ENCODE measurements at regions not wholly inside any gene's neighbourhood (a gene's known extent, or its start where the extent isn't known, plus 50 kb on each side); places are given as distances from the start of the nearest gene placed in this dataset.

DNA sequence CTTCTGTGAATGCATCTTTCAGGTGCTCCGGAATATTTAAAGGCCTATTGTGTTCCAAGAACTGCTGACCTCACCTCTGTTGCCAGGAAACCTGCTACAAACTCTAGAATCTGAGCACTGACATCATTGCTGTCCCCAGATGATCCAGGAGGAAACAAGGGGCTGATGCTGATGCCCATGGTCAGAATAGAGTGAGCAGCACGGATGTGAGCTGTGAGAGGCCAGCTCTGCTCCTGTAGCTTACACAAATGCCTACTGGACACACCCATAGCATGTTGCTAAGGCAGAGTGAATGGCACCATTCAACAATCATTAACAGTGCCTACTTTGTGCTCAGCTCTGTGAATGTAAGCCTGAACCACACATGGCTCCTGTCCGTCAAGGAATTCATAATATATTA, 276.7 kb upstream of the API5 start:
- Histone ChIP-seq H3K4me3 (ENCODE audit: low read depth in 1 of 3, low read length in 3 of 3) (no peak overlapping the region), H3K4me1 (ENCODE audit: control insufficient read depth in 3 of 3, insufficient read depth in 2 of 3, low read depth in 1 of 3, low read length in 2 of 3) (no peaks in the 10 kb centered on the region), H3K36me3 (ENCODE audit: control insufficient read depth in 3 of 3, insufficient read depth in 2 of 3, low read depth in 1 of 3, low read length in 3 of 3) (no peaks in the 10 kb centered on the region), H3K27me3 (ENCODE audit: control insufficient read depth in 3 of 3, insufficient read depth in 3 of 3, low read length in 3 of 3) (no peaks in the 10 kb centered on the region), H3K27ac (ENCODE audit: low read depth in 1 of 3, low read length in 2 of 3) (no peak overlapping the region), H3K9me3 (ENCODE audit: control insufficient read depth in 2 of 2, insufficient read depth in 1 of 2, low read depth in 1 of 2, low read length in 1 of 2) (no peaks in the 10 kb centered on the region)
- 25 to 52% (median 28%) methylated on average over 3 of the region's 3 CpGs for WGBS, 3 donors
- DNase-seq = peak in 1 of 2 donors; percentile 2
- no peak for FAIRE-seq

- FAIRE-seq = no peak
- Histone ChIP-seq H3K27me3 (ENCODE audit: control insufficient read depth in 3 of 3, insufficient read depth in 3 of 3, low read length in 3 of 3) (no peaks in the 10 kb centered on the region), H3K4me1 (ENCODE audit: control insufficient read depth in 3 of 3, insufficient read depth in 2 of 3, low read depth in 1 of 3, low read length in 2 of 3) (no peaks in the 10 kb centered on the region), H3K27ac (ENCODE audit: low read depth in 1 of 3, low read length in 2 of 3) (no peak overlapping the region), H3K9me3 (ENCODE audit: control insufficient read depth in 2 of 2, insufficient read depth in 1 of 2, low read depth in 1 of 2, low read length in 1 of 2) (no peaks in the 10 kb centered on the region), H3K4me3 (ENCODE audit: low read depth in 1 of 3, low read length in 3 of 3) (no peak overlapping the region), H3K36me3 (ENCODE audit: control insufficient read depth in 3 of 3, insufficient read depth in 2 of 3, low read depth in 1 of 3, low read length in 3 of 3) (no peaks in the 10 kb centered on the region)
- 28 to 57% (median 38%) methylated on average over 2 of the region's 2 CpGs for WGBS, 3 donors
- DNase-seq = no peak
These were observed 258.0 kb upstream of the API5 start for GRCh38 chr11:43053638-43054412.

DNA sequence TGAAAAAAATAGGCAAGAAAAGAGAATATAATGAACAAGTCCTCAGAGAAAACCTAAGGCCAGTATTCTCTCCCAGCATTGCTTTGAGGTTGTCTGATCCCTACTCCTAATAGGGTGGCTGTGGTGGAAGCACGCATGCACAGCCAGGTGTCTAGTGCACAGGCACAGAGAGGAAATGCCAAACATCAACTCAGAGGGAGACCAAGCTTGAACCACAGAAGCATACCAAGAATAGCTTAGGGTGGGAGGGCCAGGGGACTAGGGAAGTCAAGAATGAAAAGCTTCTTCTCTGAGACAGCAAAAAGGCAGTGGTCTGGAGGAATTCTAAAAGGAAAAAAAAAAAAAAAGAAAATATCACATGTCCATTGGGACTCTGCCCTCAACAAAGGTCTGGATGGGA, 244.1 kb upstream of the API5 start:
- Histone ChIP-seq H3K27me3 (ENCODE audit: control insufficient read depth in 3 of 3, insufficient read depth in 3 of 3, low read length in 3 of 3) (no peaks in the 10 kb centered on the region), H3K9me3 (ENCODE audit: control insufficient read depth in 2 of 2, insufficient read depth in 1 of 2, low read depth in 1 of 2, low read length in 1 of 2) (no peaks in the 10 kb centered on the region), H3K4me1 (ENCODE audit: control insufficient read depth in 3 of 3, insufficient read depth in 2 of 3, low read depth in 1 of 3, low read length in 2 of 3) (no peaks in the 10 kb centered on the region), H3K27ac (ENCODE audit: low read depth in 1 of 3, low read length in 2 of 3) (no peak overlapping the region), H3K36me3 (ENCODE audit: control insufficient read depth in 3 of 3, insufficient read depth in 2 of 3, low read depth in 1 of 3, low read length in 3 of 3) (no peaks in the 10 kb centered on the region), H3K4me3 (ENCODE audit: low read depth in 1 of 3, low read length in 3 of 3) (no peak overlapping the region)
- FAIRE-seq (no peak), DNase-seq (no peak)
- 74 to 100% (median 88%) methylated on average over 1 of the region's 1 CpG for WGBS, 3 donors

GRCh38 chr11:43071338-43071737, 240.5 kb upstream of the API5 start:
- Histone ChIP-seq H3K27me3 (ENCODE audit: control insufficient read depth in 3 of 3, insufficient read depth in 3 of 3, low read length in 3 of 3) (no peaks in the 10 kb centered on the region), H3K27ac (ENCODE audit: low read depth in 1 of 3, low read length in 2 of 3) (no peak overlapping the region), H3K4me1 (ENCODE audit: control insufficient read depth in 3 of 3, insufficient read depth in 2 of 3, low read depth in 1 of 3, low read length in 2 of 3) (no peaks in the 10 kb centered on the region), H3K4me3 (ENCODE audit: low read depth in 1 of 3, low read length in 3 of 3) (no peak overlapping the region), H3K36me3 (ENCODE audit: control insufficient read depth in 3 of 3, insufficient read depth in 2 of 3, low read depth in 1 of 3, low read length in 3 of 3) (no peaks in the 10 kb centered on the region), H3K9me3 (ENCODE audit: control insufficient read depth in 2 of 2, insufficient read depth in 1 of 2, low read depth in 1 of 2, low read length in 1 of 2) (peaks cover 0 to 6% of the 10 kb centered on the region in 2 donors)
- 38 to 90% (median 68%) methylated on average over 1 of the region's 1 CpG for WGBS, 3 donors
- no peak for DNase-seq
- FAIRE-seq = no peak

DNA sequence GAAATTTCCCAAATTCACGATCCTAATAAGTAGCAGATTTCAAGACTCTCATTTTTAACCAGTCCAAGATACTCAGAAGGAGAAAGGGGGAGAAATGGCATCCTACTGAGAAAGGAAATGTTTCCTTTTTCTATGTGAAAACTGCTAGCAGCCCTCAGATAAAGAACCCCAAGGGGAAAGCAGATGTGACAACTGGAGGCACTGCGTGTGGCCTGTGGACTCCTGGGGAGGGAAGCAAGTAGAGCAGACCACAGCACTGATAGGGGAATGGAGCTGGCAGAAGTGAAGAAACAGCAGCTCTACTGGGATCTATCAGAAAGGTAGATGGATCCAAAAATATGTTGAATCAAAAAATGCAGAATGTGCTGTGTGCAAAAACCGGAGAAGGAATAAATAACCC, 239.7 kb upstream of the API5 start:
- Histone ChIP-seq H3K4me1 (ENCODE audit: control insufficient read depth in 3 of 3, insufficient read depth in 2 of 3, low read depth in 1 of 3, low read length in 2 of 3) (no peaks in the 10 kb centered on the region), H3K9me3 (ENCODE audit: control insufficient read depth in 2 of 2, insufficient read depth in 1 of 2, low read depth in 1 of 2, low read length in 1 of 2) (peaks cover 0 to 7% of the 10 kb centered on the region in 2 donors), H3K36me3 (ENCODE audit: control insufficient read depth in 3 of 3, insufficient read depth in 2 of 3, low read depth in 1 of 3, low read length in 3 of 3) (no peaks in the 10 kb centered on the region), H3K4me3 (ENCODE audit: low read depth in 1 of 3, low read length in 3 of 3) (no peak overlapping the region), H3K27me3 (ENCODE audit: control insufficient read depth in 3 of 3, insufficient read depth in 3 of 3, low read length in 3 of 3) (no peaks in the 10 kb centered on the region), H3K27ac (ENCODE audit: low read depth in 1 of 3, low read length in 2 of 3) (no peak overlapping the region)
- DNase-seq (no peak), FAIRE-seq (no peak)
- WGBS, 3 donors = 45 to 79% (median 58%) methylated on average over 3 of the region's 3 CpGs

DNA sequence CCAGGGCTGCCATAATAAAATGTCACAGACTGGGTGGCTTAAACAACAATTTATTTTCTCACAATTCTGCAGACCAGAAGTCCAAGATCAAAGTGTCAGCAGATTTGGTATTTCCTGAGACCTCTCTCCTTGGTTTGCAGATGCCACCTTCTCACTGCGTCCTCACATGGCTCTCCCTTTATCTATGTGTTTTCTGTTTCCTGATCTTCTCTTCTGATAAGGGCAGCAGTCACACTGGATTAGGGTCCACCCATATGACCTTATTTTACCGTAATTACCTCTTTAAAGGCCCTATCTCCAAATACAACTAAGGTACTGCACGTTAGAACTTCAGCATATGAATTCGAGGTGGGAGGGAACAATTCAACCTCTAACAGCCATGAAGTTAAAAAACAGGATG, 238.9 kb upstream of the API5 start:
- Histone ChIP-seq H3K9me3 (ENCODE audit: control insufficient read depth in 2 of 2, insufficient read depth in 1 of 2, low read depth in 1 of 2, low read length in 1 of 2) (peaks cover 0 to 7% of the 10 kb centered on the region in 2 donors), H3K4me1 (ENCODE audit: control insufficient read depth in 3 of 3, insufficient read depth in 2 of 3, low read depth in 1 of 3, low read length in 2 of 3) (no peaks in the 10 kb centered on the region), H3K27ac (ENCODE audit: low read depth in 1 of 3, low read length in 2 of 3) (no peak overlapping the region), H3K4me3 (ENCODE audit: low read depth in 1 of 3, low read length in 3 of 3) (no peak overlapping the region), H3K27me3 (ENCODE audit: control insufficient read depth in 3 of 3, insufficient read depth in 3 of 3, low read length in 3 of 3) (no peaks in the 10 kb centered on the region), H3K36me3 (ENCODE audit: control insufficient read depth in 3 of 3, insufficient read depth in 2 of 3, low read depth in 1 of 3, low read length in 3 of 3) (no peaks in the 10 kb centered on the region)
- DNase-seq = no peak
- no peak for FAIRE-seq
- WGBS, 3 donors = 40 to 72% (median 41%) methylated on average over 4 of the region's 4 CpGs

- no peaks in the 10 kb centered on the region for H3K27me3 ChIP-seq (ENCODE audit: control insufficient read depth in 3 of 3, insufficient read depth in 3 of 3, low read length in 3 of 3)
- no peak overlapping the region for H3K27ac ChIP-seq (ENCODE audit: low read depth in 1 of 3, low read length in 2 of 3)
- no peak overlapping the region for H3K4me3 ChIP-seq (ENCODE audit: low read depth in 1 of 3, low read length in 3 of 3)
- FAIRE-seq (no peak), DNase-seq (peak in 1 of 2 donors; percentile 11)
- H3K4me1 ChIP-seq (ENCODE audit: control insufficient read depth in 3 of 3, insufficient read depth in 2 of 3, low read depth in 1 of 3, low read length in 2 of 3) = no peaks in the 10 kb centered on the region
- H3K36me3 ChIP-seq (ENCODE audit: control insufficient read depth in 3 of 3, insufficient read depth in 2 of 3, low read depth in 1 of 3, low read length in 3 of 3) = no peaks in the 10 kb centered on the region
- H3K9me3 ChIP-seq (ENCODE audit: control insufficient read depth in 2 of 2, insufficient read depth in 1 of 2, low read depth in 1 of 2, low read length in 1 of 2) = peaks cover 0 to 7% of the 10 kb centered on the region in 2 donors
These were observed 237.0 kb upstream of the API5 start for GRCh38 chr11:43074810-43075209.

- no peak overlapping the region for H3K4me3 ChIP-seq (ENCODE audit: low read depth in 1 of 3, low read length in 3 of 3)
These were observed 210.7 kb upstream of the API5 start for GRCh38 chr11:43101113-43101512.

DNA sequence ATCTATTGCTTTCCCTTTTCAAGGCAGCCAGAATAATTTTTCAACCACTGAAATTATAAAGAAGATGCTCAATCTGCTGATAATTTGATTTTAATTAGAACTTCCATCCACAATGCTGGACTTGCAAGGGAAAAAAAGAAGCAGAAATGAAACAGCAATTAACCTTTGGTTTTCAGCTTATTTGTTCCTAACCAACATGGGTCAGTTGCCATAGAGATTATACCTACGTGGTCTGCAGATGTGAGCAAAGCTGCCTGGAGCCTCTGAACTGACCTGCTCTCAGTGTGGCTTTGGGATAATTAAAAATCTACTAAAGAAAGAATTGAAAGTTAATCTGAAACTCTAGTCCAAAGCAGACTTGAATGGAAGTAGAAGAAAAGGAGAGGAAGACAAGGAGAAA, 195.7 kb upstream of the API5 start:
- no peaks in the 10 kb centered on the region for H3K27me3 ChIP-seq (ENCODE audit: control insufficient read depth in 3 of 3, insufficient read depth in 3 of 3, low read length in 3 of 3)
- no peak overlapping the region for H3K4me3 ChIP-seq (ENCODE audit: low read depth in 1 of 3, low read length in 3 of 3)
- DNase-seq = no peak
- no peaks in the 10 kb centered on the region for H3K36me3 ChIP-seq (ENCODE audit: control insufficient read depth in 3 of 3, insufficient read depth in 2 of 3, low read depth in 1 of 3, low read length in 3 of 3)
- no peaks in the 10 kb centered on the region for H3K4me1 ChIP-seq (ENCODE audit: control insufficient read depth in 3 of 3, insufficient read depth in 2 of 3, low read depth in 1 of 3, low read length in 2 of 3)
- no peak for FAIRE-seq
- H3K27ac ChIP-seq (ENCODE audit: low read depth in 1 of 3, low read length in 2 of 3) = no peak overlapping the region
- WGBS, 3 donors = 2 to 25% (median 16%) methylated on average over 1 of the region's 1 CpG
- no peaks in the 10 kb centered on the region for H3K9me3 ChIP-seq (ENCODE audit: control insufficient read depth in 2 of 2, insufficient read depth in 1 of 2, low read depth in 1 of 2, low read length in 1 of 2)

More at GRCh38 chr11:43101113-43101512, 210.7 kb upstream of the API5 start:
- Histone ChIP-seq H3K27me3 (ENCODE audit: control insufficient read depth in 3 of 3, insufficient read depth in 3 of 3, low read length in 3 of 3) (no peaks in the 10 kb centered on the region), H3K9me3 (ENCODE audit: control insufficient read depth in 2 of 2, insufficient read depth in 1 of 2, low read depth in 1 of 2, low read length in 1 of 2) (peaks cover 0 to 3% of the 10 kb centered on the region in 2 donors), H3K27ac (ENCODE audit: low read depth in 1 of 3, low read length in 2 of 3) (no peak overlapping the region), H3K36me3 (ENCODE audit: control insufficient read depth in 3 of 3, insufficient read depth in 2 of 3, low read depth in 1 of 3, low read length in 3 of 3) (no peaks in the 10 kb centered on the region), H3K4me1 (ENCODE audit: control insufficient read depth in 3 of 3, insufficient read depth in 2 of 3, low read depth in 1 of 3, low read length in 2 of 3) (no peaks in the 10 kb centered on the region)
- no peak for FAIRE-seq
- DNase-seq = no peak
